ENCODE measurements at regions not wholly inside any gene's neighbourhood (a gene's known extent, or its start where the extent isn't known, plus 50 kb on each side); places are given as distances from the start of the nearest gene placed in this dataset.

DNA sequence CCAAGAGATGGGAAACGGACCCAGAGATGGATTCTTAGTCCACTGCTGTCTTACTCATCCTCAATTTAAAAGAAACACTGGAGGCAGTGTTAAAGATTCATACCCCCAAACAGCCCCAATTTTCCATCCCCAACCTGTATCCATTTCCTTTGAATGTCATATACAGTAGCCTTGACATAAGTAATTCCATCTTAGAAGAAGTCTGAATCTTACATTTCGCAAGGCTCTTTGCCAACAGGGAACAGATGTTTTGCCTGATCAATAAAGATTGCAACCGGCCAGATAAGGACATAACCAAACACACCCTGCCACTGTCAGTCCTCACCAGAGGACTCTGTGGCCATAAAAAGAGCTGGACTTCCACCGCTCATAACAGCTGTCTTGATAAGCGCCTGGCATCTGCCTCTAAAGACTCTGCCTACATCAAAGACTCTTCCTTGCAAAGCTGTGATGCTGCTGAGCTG, 59.0 kb upstream of the MED9 start:
- DNase-seq = no peak

DNA sequence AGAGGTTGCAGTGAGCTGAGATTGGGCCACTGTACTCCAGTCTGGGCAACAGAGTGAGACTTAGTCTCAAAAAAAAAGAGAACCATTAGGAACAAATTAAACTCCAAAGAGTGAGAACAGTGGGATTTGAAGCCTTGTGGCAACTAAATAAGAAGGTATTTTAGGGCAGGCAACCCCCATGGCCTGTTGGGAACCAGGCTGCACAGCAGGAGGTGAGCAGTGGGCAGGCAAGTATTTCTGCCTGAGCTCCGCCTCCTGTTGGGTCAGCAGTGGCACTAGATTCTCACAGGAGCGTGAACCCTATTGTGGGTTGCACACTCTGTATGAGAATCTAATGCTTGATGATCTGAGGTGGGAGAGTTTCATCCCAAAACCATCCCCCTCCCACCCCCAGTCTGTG, 57.6 kb upstream of the MED9 start:
- DNase-seq = no peak

DNA sequence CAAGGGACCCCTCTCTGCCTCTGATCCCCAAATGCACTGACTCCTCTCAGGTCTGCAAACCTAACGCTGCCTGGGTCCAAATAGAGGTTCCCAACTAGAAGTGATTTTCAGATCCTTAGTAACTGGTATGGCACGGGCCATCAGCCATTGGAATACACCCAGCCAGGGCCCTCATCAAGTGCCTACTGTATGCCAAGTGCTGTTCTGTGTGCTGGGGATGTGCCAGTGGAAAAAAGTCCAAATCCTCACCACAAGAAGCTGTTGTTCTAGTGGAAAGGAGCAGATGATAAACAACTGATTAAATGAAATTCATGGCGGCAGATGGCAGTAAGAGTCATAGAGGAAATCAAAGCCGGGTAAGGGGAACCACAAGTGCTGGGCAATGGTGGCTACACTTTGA, 57.2 kb upstream of the MED9 start:
- DNase-seq = no peak

DNA sequence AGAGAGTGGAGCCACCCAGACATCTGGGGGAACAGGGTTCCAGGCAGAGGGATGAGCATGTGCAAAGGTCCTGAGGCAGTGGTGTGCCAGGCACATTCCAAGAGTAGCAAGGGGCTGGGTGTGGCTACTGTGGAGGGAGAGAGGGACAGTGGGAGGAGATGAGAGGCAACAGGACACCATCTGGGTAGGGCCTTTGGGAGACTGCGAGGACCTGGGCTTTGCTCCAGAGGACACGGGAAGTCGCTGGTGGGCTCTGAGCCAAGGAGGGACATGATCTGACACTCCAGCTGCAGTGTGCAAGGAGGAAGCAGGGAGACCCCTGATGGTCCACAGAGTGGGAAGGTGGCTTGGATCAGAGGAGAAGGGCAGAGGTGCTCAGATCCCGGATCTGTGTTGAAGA, 56.7 kb upstream of the MED9 start:
- DNase-seq = no peak

DNA sequence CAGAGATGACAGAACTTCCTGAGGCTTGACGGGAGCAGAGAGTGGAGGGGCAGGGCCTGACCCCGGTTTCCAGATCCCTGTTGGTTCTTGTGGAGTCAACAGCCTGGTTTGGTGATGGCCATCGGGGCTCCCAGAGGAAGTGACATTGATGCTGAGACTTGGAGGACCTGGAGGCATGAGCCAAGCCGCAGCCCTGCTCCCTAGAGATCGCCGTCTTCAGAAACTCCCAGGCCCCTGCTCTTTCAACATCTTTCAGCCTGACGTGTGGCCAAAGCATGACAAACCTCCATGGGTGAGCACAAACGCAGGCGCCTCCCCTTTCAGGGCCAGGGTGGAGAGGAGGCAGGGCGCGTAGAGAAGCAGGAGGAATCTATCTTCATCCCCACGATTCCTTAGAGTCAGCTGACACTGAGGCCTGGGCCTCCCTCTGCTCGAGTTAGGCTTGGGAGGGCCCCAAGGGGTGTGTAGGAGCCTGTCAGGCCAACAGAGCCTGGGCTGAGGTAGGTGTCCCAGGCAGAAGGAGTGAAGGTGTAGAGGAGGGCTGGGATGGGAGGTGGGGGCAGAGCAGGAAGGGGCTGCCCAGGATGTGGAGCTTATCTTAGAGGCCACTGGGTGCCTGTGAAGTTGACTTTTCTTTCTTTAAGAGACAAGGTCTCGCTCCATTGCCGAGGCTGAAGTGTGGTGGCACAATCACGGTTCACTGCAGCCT, 56.1 kb upstream of the MED9 start:
- DNase-seq = no peak

DNA sequence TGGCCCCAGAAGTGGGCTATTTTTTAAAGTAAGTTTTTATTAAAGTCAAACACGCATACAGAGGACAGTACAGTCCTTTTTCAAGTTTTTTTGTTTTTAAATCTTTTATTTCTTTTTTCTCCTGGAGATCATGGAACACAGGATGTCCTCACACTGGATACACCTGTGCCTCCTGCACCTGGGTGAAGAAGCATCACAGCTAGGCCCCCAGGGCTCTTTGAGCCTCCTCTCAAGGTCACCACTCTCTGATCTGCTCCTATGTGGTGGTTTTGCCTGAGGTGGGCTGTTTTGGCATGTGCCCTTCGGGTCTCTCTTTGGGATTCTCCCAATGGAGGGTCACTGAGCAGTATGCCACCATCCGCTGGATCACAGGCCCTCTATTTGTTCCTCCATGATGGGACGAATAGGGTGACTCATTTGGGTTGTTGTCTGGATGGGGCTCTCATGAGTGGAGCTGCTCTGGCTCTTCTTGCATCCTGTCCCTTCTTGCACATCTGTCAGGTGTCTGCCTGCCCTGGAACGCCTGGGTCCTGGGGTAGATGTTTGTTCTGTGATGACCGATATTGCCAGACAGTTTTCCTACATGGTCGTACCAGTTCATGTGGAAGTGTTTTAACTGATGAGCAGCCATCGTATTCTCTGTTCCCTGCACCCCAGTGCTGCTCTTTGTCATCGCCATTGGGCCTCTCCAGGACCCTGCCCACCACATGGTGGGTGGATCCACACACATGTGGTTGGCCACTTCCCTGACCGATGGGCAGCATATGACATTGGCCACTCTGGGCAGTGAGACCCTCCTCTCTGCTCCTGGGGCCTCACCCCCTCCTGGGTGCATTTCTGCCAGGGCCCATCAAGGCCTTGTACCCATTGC, 55.2 kb upstream of the MED9 start:
- no peak for DNase-seq

DNA sequence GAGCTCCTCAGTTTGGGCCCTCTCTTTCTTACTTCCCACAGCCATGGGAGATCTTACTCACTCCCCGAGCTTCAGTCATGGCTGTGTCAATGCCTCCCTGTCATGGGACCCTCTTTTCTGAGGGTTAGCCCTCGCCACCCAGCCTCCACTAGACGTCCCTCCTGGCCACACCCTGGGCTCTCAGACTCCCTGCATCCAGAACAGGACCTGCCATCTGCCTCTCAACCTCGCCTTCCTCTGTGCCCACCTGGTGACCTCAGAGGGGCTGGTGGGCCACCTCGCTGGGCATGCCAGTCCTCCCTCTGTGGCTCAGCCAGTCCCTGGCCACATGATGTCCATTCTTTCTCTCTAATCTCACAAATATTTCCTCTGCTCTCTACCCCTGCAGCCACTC, 54.6 kb upstream of the MED9 start:
- no peak for DNase-seq

DNA sequence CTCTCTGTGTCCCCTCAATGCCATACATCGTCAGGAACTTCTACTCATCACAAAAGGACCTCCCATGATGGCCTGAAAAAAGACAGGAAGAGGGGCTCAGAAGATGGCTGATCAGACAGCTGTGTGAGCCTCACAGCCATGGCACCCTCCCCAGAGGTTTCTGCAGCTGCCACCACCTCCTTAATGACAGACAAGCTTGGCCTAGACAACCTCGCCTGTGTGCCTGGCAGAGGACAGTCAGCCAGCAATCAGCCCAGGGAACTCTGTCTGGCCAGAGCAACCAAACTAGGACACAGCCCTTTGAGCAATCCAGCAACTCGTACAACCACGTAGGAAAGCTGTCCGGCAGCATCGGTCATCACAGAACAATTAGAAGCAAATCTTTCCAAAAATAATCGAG, 54.2 kb upstream of the MED9 start:
- DNase-seq = no peak

DNA sequence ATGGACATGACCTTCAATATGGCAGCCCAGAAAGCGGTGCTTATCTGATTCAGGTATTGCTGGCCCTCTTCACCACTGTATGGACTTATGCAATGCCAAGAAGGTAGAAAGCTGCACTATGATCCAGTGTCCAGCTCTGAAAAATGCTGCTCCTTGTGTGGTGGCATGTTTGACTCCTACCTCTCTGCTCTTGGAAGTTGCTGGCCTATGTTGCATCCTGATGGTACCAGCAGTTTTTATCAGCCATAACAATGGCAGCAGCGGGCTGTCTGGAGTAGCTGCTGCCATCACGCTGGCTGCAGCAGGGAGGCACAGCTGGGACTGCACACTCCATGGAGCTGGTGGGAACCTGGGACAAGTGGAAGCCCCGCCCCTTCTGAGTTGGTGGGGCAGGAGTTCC, 53.1 kb upstream of the MED9 start:
- no peak for DNase-seq

DNA sequence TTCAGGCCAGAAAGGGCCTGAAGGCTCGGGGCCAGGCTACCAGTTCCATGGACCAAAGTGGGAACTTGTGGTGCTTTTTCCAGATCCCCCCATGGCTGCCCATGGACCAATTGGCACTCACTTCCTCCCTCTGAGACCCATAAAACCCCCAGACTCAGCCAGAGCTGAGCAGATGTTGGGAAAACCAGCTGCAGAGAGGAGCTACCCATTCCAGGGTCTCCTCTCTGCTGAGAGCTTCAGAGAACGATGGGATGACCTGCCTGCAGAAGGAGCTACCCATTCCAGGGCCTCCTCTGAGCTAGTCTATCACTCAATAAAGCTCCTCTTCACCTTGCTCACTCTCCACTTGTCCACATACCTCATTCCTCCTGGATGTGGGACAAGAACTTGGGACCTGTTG, 52.2 kb upstream of the MED9 start:
- no peak for DNase-seq

DNA sequence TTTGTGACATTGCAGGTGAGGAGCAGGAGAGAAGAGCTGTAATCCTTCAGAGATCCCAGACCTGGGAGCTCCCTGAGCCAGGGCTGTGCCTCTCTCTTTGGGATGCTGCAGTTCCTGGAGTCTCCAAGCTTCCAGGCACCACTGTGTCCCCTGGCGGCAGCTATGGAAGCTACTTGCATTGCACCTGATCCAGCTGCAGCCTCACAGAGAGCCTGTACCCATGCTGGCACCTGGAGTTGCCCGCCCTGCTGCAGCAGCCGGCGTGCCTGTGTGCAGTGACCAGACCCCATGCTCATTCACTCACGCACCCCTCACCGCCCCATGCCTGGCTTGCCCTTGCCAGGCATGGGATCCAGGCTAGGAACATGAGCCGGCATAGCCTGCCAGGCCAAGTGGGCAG, 51.8 kb upstream of the MED9 start:
- no peak for DNase-seq

DNA sequence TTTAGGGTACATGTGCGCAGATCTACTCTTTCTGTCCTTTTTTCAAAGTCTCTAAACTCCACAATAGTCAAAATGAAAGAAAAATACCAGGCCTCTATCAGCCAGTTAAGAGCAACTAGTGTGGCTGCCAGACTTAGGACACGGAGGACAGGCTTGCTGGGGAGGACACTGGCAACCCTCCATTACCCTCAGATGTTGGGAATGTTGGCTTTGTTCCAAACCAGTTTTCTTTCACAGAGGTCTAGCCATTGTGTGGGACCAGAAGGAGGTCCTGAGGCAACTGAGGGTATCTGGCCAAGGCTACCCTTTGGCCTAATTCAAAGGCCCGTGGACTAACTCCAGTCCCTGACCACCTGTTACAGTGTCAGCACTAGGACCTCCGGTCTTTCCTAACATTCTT, 51.2 kb upstream of the MED9 start:
- no peak for DNase-seq

DNA sequence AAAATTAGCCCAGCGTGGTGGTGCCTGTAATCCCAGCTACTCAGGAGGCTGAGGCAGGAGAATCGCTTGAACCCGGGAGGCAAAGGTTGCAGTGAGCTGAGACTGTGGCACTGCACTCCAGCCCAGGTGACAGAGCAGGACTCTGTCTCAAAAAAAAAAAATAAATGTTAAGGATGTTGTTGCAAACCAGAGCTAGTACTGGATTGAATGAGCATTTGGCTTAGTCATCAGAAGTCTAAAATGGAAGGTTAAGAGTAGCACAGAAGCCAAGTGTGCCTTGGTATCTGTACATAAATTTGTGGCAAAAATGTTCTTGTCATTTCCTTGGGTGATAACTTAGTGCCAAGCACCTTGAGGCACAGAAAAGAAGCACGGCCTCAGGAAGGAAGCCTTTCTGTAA, 50.6 kb upstream of the MED9 start:
- no peak for DNase-seq

All from stimulated activated CD4-positive, alpha-beta T cell treated with anti-CD3 and anti-CD28 coated beads, Interleukin-12 subunit alpha, Interleukin-12 subunit beta, amount 100 ng/mL, for 4 hours (primary cell).